Urothelium cell line (cell line): ENCODE measurements at regions not wholly inside any gene's neighbourhood (a gene's known extent, or its start where the extent isn't known, plus 50 kb on each side); places are given as distances from the start of the nearest gene placed in this dataset.
"Not testable (repeated sequence)": the region's sequence is repeated elsewhere in the genome, so short reads cannot be mapped to it uniquely, and the experiment has no call there.

Experiments
- DNase-seq: peaks from one replicate; pipeline ENCODE4 v3.0.0; 2011; ENCODE audit warnings: low spot score, mixed read lengths
- FAIRE-seq: peaks from 2 replicates; lab custom pipeline; 2011; peaks lifted over from hg19 to GRCh38; lab: Jason Lieb, UNC

DNA sequence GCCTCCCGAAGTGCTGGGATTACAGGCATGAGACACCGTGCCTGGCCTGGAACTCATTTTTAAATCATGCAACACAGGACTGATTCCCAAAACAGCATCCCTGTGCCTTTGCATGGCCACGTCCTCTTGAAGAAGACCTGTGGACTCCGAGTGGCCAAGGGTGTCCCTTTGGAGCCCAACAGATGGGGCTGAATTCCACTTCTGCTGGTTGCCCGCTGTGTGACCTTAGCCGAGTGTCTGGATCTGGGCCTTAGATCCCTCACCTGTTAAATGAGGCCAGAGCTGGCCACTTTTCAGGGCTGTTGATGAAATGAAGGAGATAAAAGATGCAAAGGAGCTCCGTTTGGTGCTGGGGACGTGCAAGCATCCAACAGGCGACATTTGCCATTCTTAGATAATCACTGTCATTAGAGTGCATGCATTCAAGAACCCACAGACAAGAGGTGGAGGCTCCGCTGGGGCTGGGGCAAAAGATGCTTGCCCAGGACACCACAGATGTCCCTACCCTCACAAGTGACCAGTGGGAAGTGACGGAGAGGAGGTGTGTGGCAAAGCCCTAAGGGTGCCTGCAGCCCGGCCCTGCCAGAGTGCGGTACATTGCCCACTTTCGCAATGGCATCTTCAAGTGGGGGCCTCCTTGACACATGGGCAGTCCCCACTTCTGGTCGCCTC, 354.1 kb upstream of the TNRC6C start:
- DNase-seq (no peak), FAIRE-seq (no peak)

DNA sequence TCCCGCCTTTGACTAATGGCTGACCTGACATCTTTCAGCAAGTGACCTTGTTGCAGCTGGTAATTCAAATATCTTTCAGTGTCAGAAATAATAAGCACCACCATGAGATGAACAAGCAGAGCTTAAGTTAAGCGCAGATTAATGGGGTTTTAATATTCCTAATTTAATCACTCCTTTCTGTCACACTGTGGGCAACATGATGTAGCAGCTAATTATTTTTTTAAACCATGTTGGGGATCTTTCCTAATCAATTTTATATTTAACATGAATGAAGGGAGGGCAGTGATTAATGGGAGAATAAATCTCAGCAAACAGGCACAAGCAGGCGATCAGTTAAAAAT, 353.6 kb upstream of the TNRC6C start:
- FAIRE-seq (no peak), DNase-seq (no peak)

DNA sequence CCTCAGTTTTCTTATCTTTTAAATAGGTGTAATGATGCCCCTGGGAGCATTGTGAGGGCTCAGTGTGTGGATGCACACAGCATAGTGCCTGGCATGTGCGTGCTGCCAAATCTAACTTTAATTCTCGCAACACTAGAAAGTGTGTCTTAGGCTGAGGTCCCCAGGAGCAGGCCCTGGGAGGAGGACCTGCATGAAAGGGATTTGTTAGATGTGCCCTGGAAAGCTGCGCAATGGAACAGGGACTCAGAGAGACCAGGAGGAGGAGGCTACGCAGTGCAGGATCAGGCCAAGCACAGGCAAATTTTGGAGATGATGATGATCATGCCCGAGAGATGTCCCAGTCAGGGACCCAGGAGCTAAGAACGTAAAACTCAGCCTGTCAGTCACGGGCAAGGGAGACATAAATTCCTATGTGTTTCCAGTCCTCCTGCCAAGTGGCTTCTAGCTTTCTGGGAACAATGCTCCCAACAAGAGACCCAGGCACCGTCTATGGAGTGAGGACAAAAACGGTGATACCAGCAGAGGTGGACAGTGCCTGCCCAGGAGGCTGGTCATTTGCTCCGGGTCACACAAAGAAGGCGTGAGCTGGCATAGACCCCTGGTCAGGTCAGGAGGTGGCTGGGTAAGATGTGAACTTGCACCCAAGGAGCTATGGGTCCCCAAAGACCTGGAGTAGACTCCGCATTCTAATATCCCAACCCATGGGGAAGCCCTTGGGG, 352.2 kb upstream of the TNRC6C start:
- FAIRE-seq, result peak; percentile 37
- no peak for DNase-seq

DNA sequence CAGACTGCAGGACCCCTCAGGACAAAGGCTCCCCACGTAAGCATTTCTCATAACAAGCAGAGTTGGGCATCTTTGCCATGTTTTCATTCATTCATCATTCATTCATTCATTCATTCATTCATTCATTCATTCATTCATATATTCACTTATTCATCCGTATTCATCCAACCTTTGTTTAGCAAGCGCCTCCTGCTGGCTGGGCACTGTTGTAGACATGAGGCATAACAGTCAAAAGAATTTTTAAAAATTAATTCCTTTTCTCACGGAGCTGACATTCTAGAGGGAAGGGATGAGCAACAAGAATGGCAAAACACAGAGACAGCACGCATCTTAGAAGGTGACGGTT, 351.7 kb upstream of the TNRC6C start:
- FAIRE-seq (no peak), DNase-seq (no peak)

DNA sequence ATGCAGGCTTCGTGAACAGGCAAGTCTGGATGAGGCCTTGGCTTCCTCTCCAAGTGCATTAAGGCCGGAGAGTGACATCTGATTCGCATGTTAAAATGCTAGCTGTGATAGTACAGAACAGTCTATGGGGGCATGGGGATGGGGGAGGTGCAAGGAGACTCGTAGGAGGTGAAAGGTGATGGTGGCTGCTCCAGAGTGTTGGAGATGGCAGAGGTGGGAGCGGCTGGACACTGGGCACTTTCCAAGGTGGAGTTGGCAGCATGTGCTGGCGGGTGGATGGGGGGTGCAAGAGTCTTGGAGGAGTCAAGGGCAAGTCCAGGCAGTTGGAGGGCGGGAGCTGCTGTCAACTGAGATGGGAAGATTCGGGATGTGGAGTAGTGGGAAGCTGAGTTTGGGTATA, 350.9 kb upstream of the TNRC6C start:
- DNase-seq (no peak), FAIRE-seq (peak; percentile 77)

DNA sequence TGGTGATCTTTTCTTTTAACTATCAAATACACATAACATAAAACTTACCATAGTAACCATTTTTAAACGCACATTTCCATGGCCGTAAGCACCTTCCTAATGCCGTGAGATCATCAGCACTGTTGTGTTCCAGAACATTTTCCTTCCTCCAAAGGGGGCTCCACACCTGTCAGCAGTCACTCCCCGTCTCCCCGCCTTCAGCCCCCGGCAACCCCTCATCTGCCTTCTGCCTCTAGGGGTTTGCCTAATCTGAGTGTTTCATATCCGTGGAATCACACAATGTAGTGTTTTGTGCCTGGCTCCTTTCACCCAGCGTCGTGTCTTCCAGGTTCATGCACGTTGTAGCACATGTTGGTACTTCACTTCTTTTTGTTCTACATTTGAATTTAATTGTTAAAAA, 350.1 kb upstream of the TNRC6C start:
- FAIRE-seq (peak; percentile 63), DNase-seq (no peak)

DNA sequence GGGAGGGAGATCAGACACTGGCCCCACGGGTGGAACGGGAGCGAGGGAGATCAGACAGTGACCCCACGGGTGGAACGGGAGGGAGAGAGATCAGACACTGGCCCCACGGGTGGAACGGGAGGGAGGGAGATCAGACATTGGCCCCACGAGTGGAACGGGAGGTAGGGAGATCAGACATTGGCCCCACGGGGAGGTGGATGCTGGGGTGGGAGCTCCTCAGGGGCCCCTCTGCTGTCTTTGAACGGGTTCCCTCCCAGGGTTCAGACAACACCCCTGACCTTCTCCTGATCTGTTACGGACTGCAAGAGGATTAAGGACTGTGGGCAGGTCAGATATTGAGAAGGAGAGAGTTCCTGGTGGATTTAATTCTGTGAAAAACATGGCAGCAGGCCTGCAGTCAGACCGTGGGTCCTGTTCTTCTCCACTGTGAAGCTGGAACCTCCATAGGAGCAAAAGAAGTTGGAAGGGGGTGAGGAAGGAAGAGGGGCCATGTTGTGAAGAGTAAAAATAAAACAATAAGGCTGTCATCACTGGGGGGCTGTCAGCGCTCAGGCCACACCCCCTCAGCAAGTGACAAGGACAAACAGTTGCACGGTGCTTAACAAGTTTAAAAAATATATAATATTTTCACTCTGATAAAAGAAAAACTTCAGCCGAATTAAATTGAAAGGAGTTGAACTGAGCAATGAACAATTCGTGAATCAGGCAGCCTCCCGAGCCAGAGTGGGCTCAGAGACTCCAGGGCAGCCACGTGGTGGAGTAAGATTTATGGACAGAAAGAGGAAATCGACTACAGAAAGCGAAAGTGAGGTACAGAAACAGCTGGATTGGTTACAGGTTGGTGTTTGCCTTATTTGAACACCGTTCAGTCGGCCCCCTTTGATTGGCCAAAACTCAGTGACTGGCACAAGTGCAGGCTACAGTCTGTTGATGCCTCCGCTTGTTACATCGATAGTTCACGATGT, 348.7 kb upstream of the TNRC6C start:
- DNase-seq, result no peak
- FAIRE-seq, result no peak

DNA sequence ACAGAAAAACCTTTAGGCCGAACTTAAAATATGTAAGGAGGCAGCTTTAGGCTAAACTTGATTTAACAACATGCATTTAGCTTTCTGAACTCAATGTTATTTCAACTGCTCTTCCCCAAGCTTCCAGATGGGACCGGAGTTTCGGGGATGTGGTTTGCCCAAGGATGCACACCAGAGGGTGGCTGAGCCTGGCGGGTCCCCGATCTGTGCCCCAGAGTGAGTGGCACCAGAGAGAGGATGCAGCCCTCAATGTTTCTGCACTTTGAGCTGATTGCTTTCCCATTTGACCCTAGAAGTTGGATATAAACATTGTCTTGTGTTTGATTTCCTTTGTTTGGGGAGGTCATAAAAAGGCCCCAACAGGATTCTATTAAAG, 348.0 kb upstream of the TNRC6C start:
- FAIRE-seq, result no peak
- no peak for DNase-seq

DNA sequence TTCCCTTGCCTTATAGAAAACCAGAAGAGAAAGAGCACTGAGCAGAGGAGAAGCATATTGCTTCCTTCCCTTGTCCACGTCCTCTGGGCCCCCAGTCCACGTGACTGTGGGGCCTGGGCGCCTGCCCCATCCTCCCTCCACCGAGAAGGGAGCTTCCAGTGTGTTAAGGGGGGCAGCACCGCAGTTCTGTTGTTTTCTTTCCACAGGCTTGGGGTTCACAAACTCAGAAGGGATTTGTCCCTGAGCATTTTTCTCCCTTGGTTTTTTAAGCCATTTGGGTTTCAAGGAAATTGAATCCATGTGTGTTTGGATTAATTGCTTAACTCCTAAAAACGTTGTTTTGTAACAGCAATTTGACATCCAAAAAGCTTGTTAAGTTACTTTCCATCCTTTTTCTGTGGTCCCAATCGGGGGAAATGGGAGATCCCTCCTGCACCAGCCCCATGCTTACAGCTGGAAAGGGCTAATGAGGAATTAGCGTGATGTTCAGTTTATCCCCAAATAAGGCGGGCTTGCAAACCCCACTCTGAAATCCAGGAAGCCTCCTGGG, 347.5 kb upstream of the TNRC6C start:
- no peak for DNase-seq
- FAIRE-seq, result no peak

DNA sequence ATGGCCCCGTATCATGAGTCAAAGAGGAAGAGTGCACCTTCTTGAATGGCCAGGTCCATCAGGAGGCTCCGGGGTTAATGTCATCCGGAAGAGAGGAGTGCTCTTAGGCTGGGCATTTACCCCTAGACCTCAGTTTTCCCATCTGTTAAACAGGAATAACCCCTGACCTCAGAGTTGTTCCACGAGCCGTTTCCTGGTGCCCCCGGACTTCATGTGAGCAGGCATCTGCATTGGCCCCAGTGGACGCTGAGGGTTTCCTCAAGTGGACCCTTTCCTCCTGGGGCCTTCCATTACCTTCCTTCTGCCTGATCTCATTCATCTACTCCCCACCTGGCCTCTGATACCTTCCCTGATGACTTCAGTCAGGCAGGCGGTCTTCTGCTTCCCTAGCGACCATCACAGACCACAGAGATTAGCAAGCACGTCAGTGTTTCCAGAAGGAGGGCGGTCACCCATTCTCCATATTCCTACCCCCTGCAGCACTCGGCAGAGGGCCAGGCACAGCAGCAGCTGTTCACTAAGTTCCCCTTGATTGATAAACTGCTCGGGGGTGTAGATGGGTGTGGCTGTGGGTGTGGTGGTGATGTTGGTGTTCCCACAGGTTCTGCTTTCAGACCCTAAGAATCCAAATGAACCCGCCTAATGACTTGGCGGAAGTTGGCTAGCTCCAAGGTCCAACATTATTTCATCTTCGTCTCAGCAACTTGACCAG, 346.6 kb upstream of the TNRC6C start:
- FAIRE-seq (no peak), DNase-seq (no peak)

DNA sequence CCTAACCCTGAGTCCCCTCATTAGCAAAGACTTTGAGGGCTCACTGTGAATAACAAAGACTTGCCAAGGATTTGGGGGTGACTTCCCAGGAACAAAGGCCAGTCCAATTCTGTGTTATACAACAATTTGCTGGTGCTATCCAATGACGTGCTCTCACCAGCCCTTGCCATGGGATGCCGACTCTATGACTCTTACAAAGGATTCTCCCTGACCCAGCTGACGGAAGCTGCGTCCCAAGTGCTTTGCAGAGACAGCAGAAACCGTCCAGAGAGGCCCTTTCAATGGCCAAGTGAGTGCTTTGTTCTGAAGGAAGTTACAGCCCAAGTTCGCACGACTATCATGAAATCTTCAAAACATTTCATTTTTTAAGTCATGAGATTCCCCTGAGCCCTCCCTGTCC, 345.3 kb upstream of the TNRC6C start:
- FAIRE-seq (no peak), DNase-seq (no peak)

DNA sequence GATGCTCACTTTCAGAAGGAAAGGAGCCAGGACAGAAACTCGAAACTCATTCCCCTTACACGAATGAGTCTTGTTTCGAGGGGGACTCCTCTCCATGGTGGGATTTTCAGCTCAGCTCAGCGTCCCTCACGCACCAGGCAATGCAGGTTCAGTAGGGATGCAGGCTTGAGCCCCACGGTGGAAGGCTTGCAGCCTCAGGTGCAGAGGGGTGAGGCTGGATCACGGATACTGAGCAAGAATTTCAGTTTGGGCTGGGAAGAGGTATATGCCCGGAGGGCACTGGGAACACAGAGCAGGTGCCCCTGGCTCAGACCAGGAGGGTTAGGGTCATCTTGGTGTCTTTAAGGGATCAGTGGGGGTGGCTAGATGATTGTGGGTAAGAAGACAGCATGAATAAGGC, 344.9 kb upstream of the TNRC6C start:
- DNase-seq (no peak), FAIRE-seq (no peak)

DNA sequence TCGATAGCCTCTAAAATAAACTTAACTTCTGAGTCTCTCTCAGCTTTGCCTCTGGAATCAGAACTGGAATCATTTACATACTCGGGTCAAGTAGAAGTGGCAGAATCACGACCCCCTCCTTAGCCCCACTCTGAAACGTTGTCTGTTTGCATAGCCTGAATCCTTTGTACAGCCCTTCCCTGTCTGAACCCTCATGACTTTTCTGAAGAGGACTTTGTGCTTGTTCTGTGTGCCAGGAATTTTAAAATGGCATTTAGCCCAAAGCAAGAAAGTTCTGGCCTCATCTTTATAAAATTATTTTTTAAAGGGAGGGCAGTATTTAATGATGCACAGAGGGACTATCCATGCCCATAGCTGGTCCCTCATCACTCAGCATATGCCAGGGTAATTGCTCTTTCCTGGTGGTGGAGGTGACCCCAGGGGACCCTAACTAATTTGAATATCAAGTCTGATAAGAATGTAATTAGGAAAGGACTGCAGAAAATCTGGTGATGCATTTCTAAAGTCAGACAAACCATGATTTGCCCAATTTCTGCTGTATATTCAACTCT, 342.7 kb upstream of the TNRC6C start:
- FAIRE-seq, result no peak
- no peak for DNase-seq

DNA sequence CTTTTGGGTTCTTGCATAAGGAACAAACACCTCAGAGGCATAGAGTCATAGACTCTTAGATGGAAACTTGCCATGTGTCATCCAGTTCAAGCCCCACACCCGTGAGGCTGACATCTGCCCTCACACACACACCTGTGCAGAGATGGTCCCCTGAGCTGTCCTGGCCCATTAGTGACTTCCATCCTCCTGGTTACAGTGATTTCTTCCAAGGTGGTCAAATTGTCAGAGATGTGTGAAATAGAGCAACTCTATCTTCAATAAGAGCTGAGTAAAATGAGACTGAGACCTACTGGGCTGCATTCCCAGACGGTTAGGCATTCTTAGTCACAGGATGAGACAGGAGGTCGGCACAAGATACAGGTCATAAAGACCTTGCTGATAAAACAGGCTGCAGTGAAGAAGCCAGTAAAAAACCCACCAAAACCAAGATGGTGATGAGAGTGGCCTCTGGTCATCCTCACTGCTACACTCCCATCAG, 342.2 kb upstream of the TNRC6C start:
- DNase-seq (no peak), FAIRE-seq (no peak)

DNA sequence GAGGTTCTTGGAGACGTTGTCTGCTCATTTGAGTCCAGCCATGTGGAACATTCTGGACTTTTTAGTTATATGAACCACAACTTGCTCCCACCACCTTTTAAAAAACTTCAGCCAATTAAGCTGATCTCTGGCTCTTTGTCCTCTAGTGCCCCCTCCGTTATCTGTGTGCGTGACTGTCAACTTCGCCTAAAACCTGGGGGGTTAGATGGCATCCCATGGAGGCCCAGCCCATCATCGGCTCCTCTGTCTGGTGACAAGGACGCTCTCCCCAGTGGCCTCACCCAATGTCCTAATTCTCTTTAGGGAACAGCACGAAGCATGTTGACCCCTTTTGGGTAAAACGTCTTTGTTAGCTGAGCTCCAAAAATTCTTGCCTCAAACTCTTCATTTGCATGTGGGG, 341.0 kb upstream of the TNRC6C start:
- DNase-seq, result no peak
- FAIRE-seq, result no peak

DNA sequence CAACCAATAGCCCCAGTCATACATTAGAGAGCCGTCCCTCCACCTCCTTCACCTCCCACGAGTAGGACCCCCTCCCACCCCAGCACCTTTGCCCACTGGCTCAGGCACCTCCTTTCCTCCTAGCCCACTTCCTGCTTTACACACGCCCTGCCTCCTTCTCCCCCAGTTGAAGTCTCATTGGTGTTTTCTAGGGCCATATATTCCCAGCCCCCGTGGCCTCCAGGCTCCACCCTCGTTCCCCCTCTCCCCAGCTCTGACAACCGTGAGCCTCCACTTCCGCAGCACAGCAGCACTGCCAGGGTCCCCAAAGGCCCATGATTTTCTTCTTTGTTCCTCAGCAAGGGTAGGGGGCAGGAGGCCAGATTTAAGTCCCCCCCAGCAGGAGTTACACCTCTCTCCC, 340.3 kb upstream of the TNRC6C start:
- no peak for DNase-seq
- FAIRE-seq, result no peak

DNA sequence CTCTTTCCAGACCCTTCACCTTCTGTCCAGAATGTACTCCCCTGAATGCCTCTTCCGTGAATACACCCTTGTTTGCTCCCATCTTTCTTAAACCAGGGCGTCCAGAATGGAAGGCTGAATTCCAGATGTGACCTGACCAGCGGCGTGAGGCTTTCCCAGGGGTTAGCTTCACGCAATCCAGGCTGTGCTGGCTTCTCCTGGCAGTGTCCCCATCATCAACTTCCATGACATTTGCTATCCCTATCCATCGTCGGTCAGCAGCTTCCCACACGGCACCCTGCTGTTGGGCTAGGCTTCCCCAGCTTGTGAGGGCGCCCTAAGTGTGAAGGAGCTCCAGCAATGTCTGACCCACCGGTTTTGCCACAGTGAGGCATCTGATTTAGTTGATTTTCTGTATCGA, 339.8 kb upstream of the TNRC6C start:
- FAIRE-seq, result no peak
- no peak for DNase-seq

DNA sequence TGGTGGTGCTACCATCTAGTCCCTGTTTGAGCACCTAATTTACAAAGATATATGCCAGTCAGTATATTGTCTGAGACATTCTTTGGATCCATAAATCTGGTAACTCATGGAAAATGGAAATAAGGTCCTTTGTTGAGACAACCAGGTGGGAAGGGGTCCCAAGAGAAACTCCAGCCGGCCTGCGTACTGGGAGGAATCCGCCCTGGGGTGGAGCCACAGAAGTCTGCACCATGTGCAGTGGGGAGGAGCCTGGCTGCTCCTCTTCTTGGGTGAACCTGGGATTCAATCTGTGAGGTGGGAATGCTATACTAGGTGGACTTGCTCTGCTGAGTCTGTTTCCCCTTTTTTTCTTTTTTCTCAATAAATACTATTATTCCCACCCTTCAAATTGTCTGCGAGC, 339.2 kb upstream of the TNRC6C start:
- no peak for FAIRE-seq
- DNase-seq, result no peak

DNA sequence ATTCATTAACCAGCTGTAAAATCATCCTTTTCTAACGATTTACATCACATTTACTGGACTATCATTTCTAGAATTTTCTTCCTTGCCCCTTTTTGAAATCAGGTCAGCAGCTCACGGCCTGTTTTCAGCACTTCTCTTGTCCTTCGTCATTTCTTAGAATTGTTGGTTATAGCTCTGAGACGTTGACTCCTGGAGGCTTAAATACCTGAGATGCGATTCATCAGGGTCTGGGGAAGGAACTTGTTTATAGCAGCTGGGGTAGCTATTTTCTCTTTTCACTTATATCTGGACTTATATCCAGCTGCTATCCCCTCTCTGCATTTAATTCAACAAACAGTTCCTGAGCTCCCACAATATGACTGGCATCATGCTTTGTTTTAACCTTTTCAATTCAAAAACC, 338.7 kb upstream of the TNRC6C start:
- no peak for FAIRE-seq
- peak; percentile 58 for DNase-seq

DNA sequence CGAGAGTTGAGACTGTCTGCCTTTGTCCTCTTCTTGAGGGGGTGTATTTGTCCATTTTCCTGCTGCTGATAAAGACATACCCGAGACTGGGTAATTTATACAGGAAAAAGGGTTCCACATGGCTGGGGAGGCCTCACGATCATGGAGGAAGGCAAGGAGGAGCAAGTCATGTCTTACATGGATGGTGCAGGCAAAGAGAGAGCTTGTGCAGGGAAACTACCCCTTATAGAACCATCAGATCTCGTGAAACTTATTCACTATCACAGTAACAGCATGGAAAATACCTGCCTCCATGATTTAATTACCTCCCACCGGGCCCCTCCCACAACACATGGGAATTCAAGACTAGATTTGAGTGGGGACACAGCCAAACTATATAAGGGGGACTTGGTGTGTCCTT, 338.2 kb upstream of the TNRC6C start:
- FAIRE-seq, result peak; percentile 53
- DNase-seq, result no peak

DNA sequence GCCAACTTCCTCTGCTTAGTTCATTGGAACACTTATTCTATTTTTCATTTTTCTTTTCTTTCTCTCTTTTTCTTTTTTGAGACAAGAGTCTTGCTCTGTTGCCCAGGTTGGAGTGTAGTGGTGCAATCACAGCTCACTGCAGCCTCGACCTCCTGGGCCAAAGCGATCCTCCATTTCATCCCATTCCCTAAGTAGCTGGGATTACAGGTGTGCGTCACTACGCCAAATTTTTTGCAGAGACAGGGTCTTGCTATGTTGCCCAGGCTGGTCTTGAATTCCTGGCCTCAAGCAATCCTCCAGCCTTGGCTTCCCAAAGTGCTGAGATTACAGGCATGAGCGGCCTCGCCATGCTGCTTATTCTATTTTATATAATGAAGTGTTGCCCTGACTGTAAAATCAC, 336.4 kb upstream of the TNRC6C start:
- not testable (repeated sequence) for FAIRE-seq, DNase-seq
